Endothelial cell of umbilical vein (primary cell): ENCODE measurements at regions not wholly inside any gene's neighbourhood (a gene's known extent, or its start where the extent isn't known, plus 50 kb on each side); places are given as distances from the start of the nearest gene placed in this dataset.

Experiments used
- BruUV-seq: library from RNA; stranded (reverse); fragments of 400-500 nt; replicated peaks from 2 replicates; lab custom pipeline; 2021; lab: Mats Ljungman, UMichigan
- CTCF ChIA-PET: fragments of 300-600, 350-600 bp; sonication (Branson Sonifier 250); formaldehyde crosslinking; loops from one replicate; lab custom pipeline; 2021; ENCODE audit warnings: antibody characterized with exemption, inconsistent platforms; lab: Charles Lee
- POLR2A ChIA-PET: fragments of 300-600, 350-600 bp; sonication (Branson Sonifier 250); formaldehyde crosslinking; loops from one replicate; lab custom pipeline; 2021; ENCODE audit warnings: antibody characterized with exemption, inconsistent platforms; lab: Charles Lee
- DNase-seq: peaks from one replicate; pipeline ENCODE4 v3.0.0-alpha.2; 2011; ENCODE audit warnings: low read depth, low spot score
- FAIRE-seq: peaks from 2 replicates; lab custom pipeline; 2011; peaks lifted over from hg19 to GRCh38; lab: Jason Lieb, UNC
- H2AFZ ChIP-seq: 2 replicates; pipeline ENCODE4 v1.6.0; 2012; ENCODE audit warnings: low read depth, low read length, control low read depth, inconsistent platforms
- H3K27ac ChIP-seq: 2 replicates; pipeline ENCODE4 v1.5.1; 2011; ENCODE audit warnings: low read depth, mild to moderate bottlenecking, control low read depth, low read length, moderate library complexity; ENCODE audit not compliant: insufficient read depth
- H3K27me3 ChIP-seq, 2 experiments: 2 replicates each; pipeline versions ENCODE4 v1.6.0 to v1.6.1; 2011; ENCODE audit warnings: low read length in 2 of 2, mixed read lengths in 1 of 2; ENCODE audit not compliant: control insufficient read depth in 2 of 2, insufficient read depth in 2 of 2
- H3K36me3 ChIP-seq, 2 experiments: 2 replicates in 1 of 2; 3 replicates in 1 of 2; pipeline ENCODE4 v1.5.1; 2011; ENCODE audit warnings: low read length in 2 of 2, mild to moderate bottlenecking in 1 of 2, moderate library complexity in 1 of 2; ENCODE audit not compliant: control insufficient read depth in 2 of 2, insufficient read depth in 2 of 2; ENCODE audit errors: extremely low read depth in 1 of 2
- H3K4me1 ChIP-seq: 3 replicates; pipeline ENCODE4 v1.5.1; 2011; ENCODE audit warnings: mild to moderate bottlenecking, low read length; ENCODE audit not compliant: control insufficient read depth, insufficient read depth; ENCODE audit errors: extremely low read depth
- H3K4me2 ChIP-seq: 2 replicates; pipeline ENCODE4 v1.6.1; 2011; ENCODE audit warnings: low read length, control low read depth, mixed read lengths; ENCODE audit not compliant: insufficient read depth
- H3K4me3 ChIP-seq, 3 experiments: fragments of 200-600 bp in 1 of 3; sonication (generic), shearing (Covaris generic) in 1 of 3; replicated peaks in 1 of 3; 2 replicates each; pipeline ENCODE4 v1.5.1; 2011 to 2016; ENCODE audit warnings: control low read depth in 3 of 3, low read length in 3 of 3, mild to moderate bottlenecking in 2 of 3, inconsistent platforms in 1 of 3, low read depth in 1 of 3, moderate library complexity in 1 of 3; ENCODE audit not compliant: insufficient read depth in 1 of 3
- H3K79me2 ChIP-seq: 2 replicates; pipeline ENCODE4 v1.6.0; 2012; ENCODE audit warnings: low read length, inconsistent platforms; ENCODE audit not compliant: control insufficient read depth, insufficient read depth
- H3K9ac ChIP-seq: replicated peaks from 2 replicates; pipeline ENCODE3; 2011; ENCODE audit warnings: low read length, control low read depth; ENCODE audit not compliant: insufficient read depth; ENCODE audit errors: extremely low read depth
- H3K9me1 ChIP-seq: replicated peaks from 3 replicates; pipeline ENCODE4 v1.6.0; 2011; ENCODE audit warnings: mild to moderate bottlenecking, low read length; ENCODE audit not compliant: control insufficient read depth, insufficient read depth; ENCODE audit errors: extremely low read depth
- H3K9me3 ChIP-seq: replicated peaks from 2 replicates; pipeline ENCODE4 v1.5.1; 2012; ENCODE audit warnings: low read length, inconsistent platforms; ENCODE audit not compliant: control insufficient read depth, insufficient read depth
- H4K20me1 ChIP-seq: replicated peaks from 2 replicates; pipeline ENCODE3; 2011; ENCODE audit warnings: mild to moderate bottlenecking, low read length; ENCODE audit not compliant: control insufficient read depth, insufficient read depth; ENCODE audit errors: extremely low read depth
- EZH2 ChIP-seq: IDR thresholded peaks from 2 replicates; pipeline ENCODE4 v1.6.1; 2012; ENCODE audit warnings: borderline replicate concordance, low read depth, mild to moderate bottlenecking, moderate library complexity, low read length, inconsistent platforms; ENCODE audit not compliant: severe bottlenecking
- FOS ChIP-seq: IDR thresholded peaks from 2 replicates; pipeline ENCODE4 v1.6.1; 2011; ENCODE audit warnings: mild to moderate bottlenecking, low read length, moderate library complexity, borderline replicate concordance; ENCODE audit not compliant: insufficient read depth
- GATA2 ChIP-seq: IDR thresholded peaks from 2 replicates; pipeline ENCODE4 v1.7.0; 2011; ENCODE audit warnings: low read depth, mild to moderate bottlenecking, moderate library complexity, mixed read lengths, low read length; ENCODE audit not compliant: insufficient read length, insufficient read depth
- JUN ChIP-seq: IDR thresholded peaks from 2 replicates; pipeline ENCODE4 v1.6.1; 2011; ENCODE audit warnings: borderline replicate concordance, low read depth; ENCODE audit not compliant: insufficient read length, insufficient read depth
- MYC ChIP-seq: IDR thresholded peaks from one replicate; pipeline ENCODE4 v1.6.1; 2011; ENCODE audit warnings: mild to moderate bottlenecking, low read depth, low read length
- POLR2A ChIP-seq: IDR thresholded peaks from 2 replicates; pipeline ENCODE4 v1.6.1; 2012; ENCODE audit warnings: low read depth, mild to moderate bottlenecking, control low read depth, low read length
- POLR2AphosphoS5 ChIP-seq: IDR thresholded peaks from 2 replicates; pipeline ENCODE4 v1.6.1; 2012; ENCODE audit warnings: low read depth, mild to moderate bottlenecking, control low read depth, low read length, moderate library complexity; ENCODE audit not compliant: insufficient read depth
- dilution Hi-C: fragments of 300-500 bp; cut with MboI; formaldehyde crosslinking; loops from one replicate; pipeline ENCODE4 v1.15.0; 2019; ENCODE audit warnings: low sequenced_read_pairs; ENCODE audit not compliant: extremely low pct_ligation_motif_present
- intact Hi-C: fragments of 100-400 bp; cut with micrococcal nuclease; formaldehyde crosslinking; loops from one replicate; pipeline ENCODE4 v1.10.0; 2022
- TF ChIP-seq, protein P1 (sequence below), 2 donors: IDR thresholded peaks; 1 replicate in 1 of 2; 2 replicates in 1 of 2; pipeline ENCODE4 v1.5.1; 2011; ENCODE audit warnings: low read length in 2 of 2, mild to moderate bottlenecking in 2 of 2, moderate library complexity in 2 of 2, control low read depth in 1 of 2, inconsistent platforms in 1 of 2, low read depth in 1 of 2; ENCODE audit not compliant: insufficient read depth in 1 of 2; ENCODE audit errors: extremely low read depth in 1 of 2
- TF ChIP-seq, protein P2 (sequence below): IDR thresholded peaks from 2 replicates; pipeline ENCODE4 v1.6.1; 2011; ENCODE audit not compliant: insufficient read depth, insufficient read length

DNA sequence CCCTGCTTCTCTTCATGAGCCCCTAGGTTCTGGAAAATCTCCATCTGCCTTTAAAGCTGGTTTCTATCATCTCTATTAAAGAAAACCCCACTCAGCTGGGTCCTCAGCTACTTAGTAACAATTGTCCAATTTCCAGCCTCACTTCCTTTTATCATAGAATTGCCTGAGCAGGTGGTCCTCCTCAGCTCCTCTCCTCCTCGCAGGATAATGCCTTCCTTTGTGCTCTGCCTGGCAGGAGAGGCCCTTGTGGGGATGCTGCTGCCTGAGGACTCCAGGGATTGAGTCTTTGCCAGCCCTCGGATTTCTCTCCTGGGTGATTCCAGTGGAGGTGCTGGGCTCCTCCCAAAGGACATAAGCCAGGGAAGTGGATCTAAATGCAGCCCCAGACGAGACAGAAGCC, 448.3 kb downstream of the INSC start:
- POLR2A ChIA-PET = no interaction called here

DNA sequence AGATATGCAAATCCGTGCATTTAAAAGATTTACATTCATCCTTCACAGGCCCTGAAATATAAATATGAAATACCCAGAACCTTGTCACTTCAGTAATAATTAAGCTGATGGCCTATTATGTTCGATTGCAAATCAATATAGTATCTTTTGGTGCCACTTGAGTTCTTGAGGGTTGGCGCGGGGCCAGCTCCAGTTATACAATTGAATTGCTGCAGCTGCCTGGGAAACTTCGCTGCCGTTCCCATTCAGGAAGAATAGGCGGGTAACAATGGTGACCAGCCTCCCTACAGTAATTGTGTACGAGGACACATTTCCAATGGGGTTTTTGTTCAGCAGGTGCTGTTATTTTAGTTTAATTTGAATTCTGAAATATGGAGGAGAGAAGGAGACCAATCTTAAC, 451.2 kb downstream of the INSC start:
- Histone ChIP-seq H3K4me1 (no peaks in the 10 kb centered on the region), H3K4me2 (no peak overlapping the region), H2AFZ (no peak overlapping the region), H3K36me3 (no peaks in the 10 kb centered on the region), H3K27me3 (no peaks in the 10 kb centered on the region), H3K9me1 (no peaks in the 10 kb centered on the region), H3K4me3 (no peak overlapping the region), H3K27ac (no peak overlapping the region), H4K20me1 (no peaks in the 10 kb centered on the region), H3K79me2 (no peaks in the 10 kb centered on the region), H3K9ac (no peak overlapping the region), H3K9me3 (no peaks in the 10 kb centered on the region)
- TF ChIP-seq EZH2 (no peak), GATA2 (no peak), JUN (no peak), FOS (no peak), POLR2A (no peak), POLR2AphosphoS5 (no peak), MYC (no peak)
- TF ChIP-seq, protein P1, sequence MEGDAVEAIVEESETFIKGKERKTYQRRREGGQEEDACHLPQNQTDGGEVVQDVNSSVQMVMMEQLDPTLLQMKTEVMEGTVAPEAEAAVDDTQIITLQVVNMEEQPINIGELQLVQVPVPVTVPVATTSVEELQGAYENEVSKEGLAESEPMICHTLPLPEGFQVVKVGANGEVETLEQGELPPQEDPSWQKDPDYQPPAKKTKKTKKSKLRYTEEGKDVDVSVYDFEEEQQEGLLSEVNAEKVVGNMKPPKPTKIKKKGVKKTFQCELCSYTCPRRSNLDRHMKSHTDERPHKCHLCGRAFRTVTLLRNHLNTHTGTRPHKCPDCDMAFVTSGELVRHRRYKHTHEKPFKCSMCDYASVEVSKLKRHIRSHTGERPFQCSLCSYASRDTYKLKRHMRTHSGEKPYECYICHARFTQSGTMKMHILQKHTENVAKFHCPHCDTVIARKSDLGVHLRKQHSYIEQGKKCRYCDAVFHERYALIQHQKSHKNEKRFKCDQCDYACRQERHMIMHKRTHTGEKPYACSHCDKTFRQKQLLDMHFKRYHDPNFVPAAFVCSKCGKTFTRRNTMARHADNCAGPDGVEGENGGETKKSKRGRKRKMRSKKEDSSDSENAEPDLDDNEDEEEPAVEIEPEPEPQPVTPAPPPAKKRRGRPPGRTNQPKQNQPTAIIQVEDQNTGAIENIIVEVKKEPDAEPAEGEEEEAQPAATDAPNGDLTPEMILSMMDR (IDR thresholded peaks at IDR 0.05; ENCODE audit: extremely low read depth in 1 of 2, insufficient read depth in 1 of 2, low read depth in 1 of 2, low read length in 2 of 2) = no peak
- TF ChIP-seq, protein P2, sequence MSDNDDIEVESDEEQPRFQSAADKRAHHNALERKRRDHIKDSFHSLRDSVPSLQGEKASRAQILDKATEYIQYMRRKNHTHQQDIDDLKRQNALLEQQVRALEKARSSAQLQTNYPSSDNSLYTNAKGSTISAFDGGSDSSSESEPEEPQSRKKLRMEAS = no peak
- FAIRE-seq = no peak
- ChIA-PET POLR2A (no interaction called here), CTCF (no interaction called here)
- intact Hi-C loops = no loop called here
- dilution Hi-C loops = no loop called here
- no TSS peak for BruUV-seq
- DNase-seq = no peak

More for the DNA sequence above, 448.3 kb downstream of the INSC start:
- Histone ChIP-seq H3K4me1 (no peaks in the 10 kb centered on the region), H4K20me1 (no peaks in the 10 kb centered on the region), H3K9me3 (no peaks in the 10 kb centered on the region), H3K27ac (no peak overlapping the region), H3K9ac (no peak overlapping the region), H2AFZ (no peak overlapping the region), H3K9me1 (no peaks in the 10 kb centered on the region), H3K79me2 (no peaks in the 10 kb centered on the region), H3K36me3 (no peaks in the 10 kb centered on the region), H3K4me2 (no peak overlapping the region), H3K27me3 (no peaks in the 10 kb centered on the region), H3K4me3 (no peak overlapping the region)
- DNase-seq = no peak
- dilution Hi-C loops (no loop called here), intact Hi-C loops (no loop called here)
- CTCF ChIA-PET = no interaction called here
- no TSS peak for BruUV-seq
- TF ChIP-seq EZH2 (no peak), FOS (no peak)
- TF ChIP-seq, protein P1 (IDR thresholded peaks at IDR 0.05; ENCODE audit: extremely low read depth in 1 of 2, insufficient read depth in 1 of 2, low read depth in 1 of 2, low read length in 2 of 2) = no peak
- FAIRE-seq = no peak
